ENCODE measurements at regions not wholly inside any gene's neighbourhood (a gene's known extent, or its start where the extent isn't known, plus 50 kb on each side); places are given as distances from the start of the nearest gene placed in this dataset.
"Not testable (repeated sequence)": the region's sequence is repeated elsewhere in the genome, so short reads cannot be mapped to it uniquely, and the experiment has no call there.

GRCh38 chr10:129063877-129064276 is 403.2 kb upstream of the MGMT start:
- no peaks in the 10 kb centered on the region for H3K9me3 ChIP-seq (replicated peaks; ENCODE audit: low read length)
- no peaks in the 10 kb centered on the region for H3K36me3 ChIP-seq (ENCODE audit: insufficient read depth, low read length)
- no peak overlapping the region for H3K9ac ChIP-seq (ENCODE audit: low read depth, low read length)
- H3K27me3 ChIP-seq (ENCODE audit: control insufficient read depth, insufficient read depth, low read length): no peaks in the 10 kb centered on the region
- no peak overlapping the region for H3K4me2 ChIP-seq (ENCODE audit: low read length)
- H3K4me1 ChIP-seq (ENCODE audit: control insufficient read depth, insufficient read depth, low read length): no peaks in the 10 kb centered on the region
- no peak overlapping the region for H3K4me3 ChIP-seq (ENCODE audit: low read length)

GRCh38 chr10:129066529-129066928 is 400.5 kb upstream of the MGMT start:
- H3K27me3 ChIP-seq (ENCODE audit: control insufficient read depth, insufficient read depth, low read length); H3K4me2 ChIP-seq (ENCODE audit: low read length); H3K4me3 ChIP-seq (ENCODE audit: low read length); H3K4me1 ChIP-seq (ENCODE audit: control insufficient read depth, insufficient read depth, low read length); H3K9ac ChIP-seq (ENCODE audit: low read depth, low read length); H3K9me3 ChIP-seq (replicated peaks; ENCODE audit: low read length); H3K36me3 ChIP-seq (ENCODE audit: insufficient read depth, low read length): not testable (repeated sequence)

- not testable (repeated sequence) for H3K4me1 ChIP-seq (ENCODE audit: control insufficient read depth, insufficient read depth, low read length); H3K4me2 ChIP-seq (ENCODE audit: low read length); H3K36me3 ChIP-seq (ENCODE audit: insufficient read depth, low read length); H3K4me3 ChIP-seq (ENCODE audit: low read length); H3K9ac ChIP-seq (ENCODE audit: low read depth, low read length); H3K27me3 ChIP-seq (ENCODE audit: control insufficient read depth, insufficient read depth, low read length); H3K9me3 ChIP-seq (replicated peaks; ENCODE audit: low read length)
These were observed 395.6 kb upstream of the MGMT start for GRCh38 chr10:129071411-129071810.

- H3K4me3 ChIP-seq (ENCODE audit: low read length): no peak overlapping the region
- no peaks in the 10 kb centered on the region for H3K9me3 ChIP-seq (replicated peaks; ENCODE audit: low read length)
- H3K27me3 ChIP-seq (ENCODE audit: control insufficient read depth, insufficient read depth, low read length): no peaks in the 10 kb centered on the region
- H3K4me1 ChIP-seq (ENCODE audit: control insufficient read depth, insufficient read depth, low read length): no peaks in the 10 kb centered on the region
- H3K36me3 ChIP-seq (ENCODE audit: insufficient read depth, low read length): no peaks in the 10 kb centered on the region
- H3K9ac ChIP-seq (ENCODE audit: low read depth, low read length): no peak overlapping the region
- H3K4me2 ChIP-seq (ENCODE audit: low read length): no peak overlapping the region
These were observed 392.1 kb upstream of the MGMT start for GRCh38 chr10:129074939-129075338.

- Histone ChIP-seq H3K27me3 (ENCODE audit: control insufficient read depth, insufficient read depth, low read length) (no peaks in the 10 kb centered on the region), H3K9ac (ENCODE audit: low read depth, low read length) (no peak overlapping the region), H3K4me3 (ENCODE audit: low read length) (no peak overlapping the region), H3K36me3 (ENCODE audit: insufficient read depth, low read length) (no peaks in the 10 kb centered on the region), H3K4me1 (ENCODE audit: control insufficient read depth, insufficient read depth, low read length) (no peaks in the 10 kb centered on the region), H3K9me3 (replicated peaks; ENCODE audit: low read length) (no peaks in the 10 kb centered on the region), H3K4me2 (ENCODE audit: low read length) (no peak overlapping the region)
These were observed 391.5 kb upstream of the MGMT start for GRCh38 chr10:129075508-129075907.

- Histone ChIP-seq H3K4me2 (ENCODE audit: low read length) (no peak overlapping the region), H3K4me1 (ENCODE audit: control insufficient read depth, insufficient read depth, low read length) (no peaks in the 10 kb centered on the region), H3K9me3 (replicated peaks; ENCODE audit: low read length) (no peaks in the 10 kb centered on the region), H3K4me3 (ENCODE audit: low read length) (no peak overlapping the region), H3K36me3 (ENCODE audit: insufficient read depth, low read length) (no peaks in the 10 kb centered on the region), H3K9ac (ENCODE audit: low read depth, low read length) (no peak overlapping the region), H3K27me3 (ENCODE audit: control insufficient read depth, insufficient read depth, low read length) (no peaks in the 10 kb centered on the region)
These were observed 391.1 kb upstream of the MGMT start for GRCh38 chr10:129075927-129076326.

GRCh38 chr10:129078346-129078745 is 388.7 kb upstream of the MGMT start:
- Histone ChIP-seq H3K4me1 (ENCODE audit: control insufficient read depth, insufficient read depth, low read length) (no peaks in the 10 kb centered on the region), H3K27me3 (ENCODE audit: control insufficient read depth, insufficient read depth, low read length) (no peaks in the 10 kb centered on the region), H3K36me3 (ENCODE audit: insufficient read depth, low read length) (no peaks in the 10 kb centered on the region), H3K4me3 (ENCODE audit: low read length) (no peak overlapping the region), H3K9me3 (replicated peaks; ENCODE audit: low read length) (no peaks in the 10 kb centered on the region), H3K9ac (ENCODE audit: low read depth, low read length) (no peak overlapping the region), H3K4me2 (ENCODE audit: low read length) (no peak overlapping the region)

GRCh38 chr10:129078746-129079145 is 388.3 kb upstream of the MGMT start:
- no peaks in the 10 kb centered on the region for H3K9me3 ChIP-seq (replicated peaks; ENCODE audit: low read length)
- no peak overlapping the region for H3K4me3 ChIP-seq (ENCODE audit: low read length)
- H3K9ac ChIP-seq (ENCODE audit: low read depth, low read length): no peak overlapping the region
- H3K36me3 ChIP-seq (ENCODE audit: insufficient read depth, low read length): no peaks in the 10 kb centered on the region
- no peaks in the 10 kb centered on the region for H3K27me3 ChIP-seq (ENCODE audit: control insufficient read depth, insufficient read depth, low read length)
- no peak overlapping the region for H3K4me2 ChIP-seq (ENCODE audit: low read length)
- no peaks in the 10 kb centered on the region for H3K4me1 ChIP-seq (ENCODE audit: control insufficient read depth, insufficient read depth, low read length)

- Histone ChIP-seq H3K4me2 (ENCODE audit: low read length) (no peak overlapping the region), H3K4me3 (ENCODE audit: low read length) (no peak overlapping the region), H3K4me1 (ENCODE audit: control insufficient read depth, insufficient read depth, low read length) (no peaks in the 10 kb centered on the region), H3K27me3 (ENCODE audit: control insufficient read depth, insufficient read depth, low read length) (no peaks in the 10 kb centered on the region), H3K9me3 (replicated peaks; ENCODE audit: low read length) (no peaks in the 10 kb centered on the region), H3K36me3 (ENCODE audit: insufficient read depth, low read length) (no peaks in the 10 kb centered on the region), H3K9ac (ENCODE audit: low read depth, low read length) (no peak overlapping the region)
These were observed 387.3 kb upstream of the MGMT start for GRCh38 chr10:129079705-129080104.

- Histone ChIP-seq H3K4me1 (ENCODE audit: control insufficient read depth, insufficient read depth, low read length) (no peaks in the 10 kb centered on the region), H3K27me3 (ENCODE audit: control insufficient read depth, insufficient read depth, low read length) (no peaks in the 10 kb centered on the region), H3K4me3 (ENCODE audit: low read length) (no peak overlapping the region), H3K9ac (ENCODE audit: low read depth, low read length) (no peak overlapping the region), H3K9me3 (replicated peaks; ENCODE audit: low read length) (no peaks in the 10 kb centered on the region), H3K4me2 (ENCODE audit: low read length) (no peak overlapping the region), H3K36me3 (ENCODE audit: insufficient read depth, low read length) (no peaks in the 10 kb centered on the region)
These were observed 381.2 kb upstream of the MGMT start for GRCh38 chr10:129085811-129086210.

- Histone ChIP-seq H3K4me2 (ENCODE audit: low read length) (no peak overlapping the region), H3K4me1 (ENCODE audit: control insufficient read depth, insufficient read depth, low read length) (no peaks in the 10 kb centered on the region), H3K27me3 (ENCODE audit: control insufficient read depth, insufficient read depth, low read length) (no peaks in the 10 kb centered on the region), H3K9ac (ENCODE audit: low read depth, low read length) (no peak overlapping the region), H3K9me3 (replicated peaks; ENCODE audit: low read length) (peaks cover 5% of the 10 kb centered on the region), H3K36me3 (ENCODE audit: insufficient read depth, low read length) (no peaks in the 10 kb centered on the region), H3K4me3 (ENCODE audit: low read length) (no peak overlapping the region)
These were observed 377.7 kb upstream of the MGMT start for GRCh38 chr10:129089341-129089740.

GRCh38 chr10:129090165-129090564 is 376.9 kb upstream of the MGMT start:
- no peak overlapping the region for H3K9ac ChIP-seq (ENCODE audit: low read depth, low read length)
- H3K36me3 ChIP-seq (ENCODE audit: insufficient read depth, low read length): no peaks in the 10 kb centered on the region
- H3K27me3 ChIP-seq (ENCODE audit: control insufficient read depth, insufficient read depth, low read length): no peaks in the 10 kb centered on the region
- H3K4me2 ChIP-seq (ENCODE audit: low read length): no peak overlapping the region
- peaks cover 5% of the 10 kb centered on the region for H3K9me3 ChIP-seq (replicated peaks; ENCODE audit: low read length)
- H3K4me1 ChIP-seq (ENCODE audit: control insufficient read depth, insufficient read depth, low read length): no peaks in the 10 kb centered on the region
- no peak overlapping the region for H3K4me3 ChIP-seq (ENCODE audit: low read length)
